ENCODE measurements at regions not wholly inside any gene's neighbourhood (a gene's known extent, or its start where the extent isn't known, plus 50 kb on each side); places are given as distances from the start of the nearest gene placed in this dataset.

- ChIA-PET CTCF (no interaction called here), POLR2A (ENCODE audit: low non-redundant PET) (no interaction called here)
- TF ChIP-seq EZH2 (IDR thresholded peaks at IDR 0.05; ENCODE audit: borderline replicate concordance, low read depth, low read length, poor library complexity, severe bottlenecking): no peak
- TF ChIP-seq CTCF (conservative IDR thresholded peaks at IDR 0.05; ENCODE audit: low read depth, low read length): no peak
These were observed 637.1 kb upstream of the CITED2 start for GRCh38 chr6:140011537-140011936.

GRCh38 chr6:140009286-140009685 is 634.8 kb upstream of the CITED2 start:
- Histone ChIP-seq H3K36me3 (ENCODE audit: insufficient read depth, low read length, poor library complexity, severe bottlenecking) (no peaks in the 10 kb centered on the region), H3K27ac (ENCODE audit: low read depth, low read length, poor library complexity, severe bottlenecking) (no peak overlapping the region), H3K4me3 (ENCODE audit: low read depth, low read length, poor library complexity, severe bottlenecking) (no peak overlapping the region), H3K27me3 (replicated peaks; ENCODE audit: insufficient read depth, low read depth, low read length, poor library complexity) (no peaks in the 10 kb centered on the region), H3K9me3 (ENCODE audit: low read depth, low read length, poor library complexity, severe bottlenecking) (no peaks in the 10 kb centered on the region), H3K4me1 (ENCODE audit: insufficient read depth, low read length, poor library complexity, severe bottlenecking) (no peaks in the 10 kb centered on the region)
- ChIA-PET CTCF (no interaction called here), POLR2A (ENCODE audit: low non-redundant PET) (no interaction called here)
- TF ChIP-seq EZH2 (IDR thresholded peaks at IDR 0.05; ENCODE audit: borderline replicate concordance, low read depth, low read length, poor library complexity, severe bottlenecking): no peak
- TF ChIP-seq CTCF (conservative IDR thresholded peaks at IDR 0.05; ENCODE audit: low read depth, low read length): no peak
- BruUV-seq (replicated peaks): no TSS peak
- intact Hi-C loops (cut with micrococcal nuclease; ENCODE audit: unreplicated experiment): no loop called here
- DNase-seq (ENCODE audit: low spot score): no peak

More at GRCh38 chr6:140011537-140011936, 637.1 kb upstream of the CITED2 start:
- DNase-seq (ENCODE audit: low spot score): no peak
- BruUV-seq (replicated peaks): no TSS peak
- no peak overlapping the region for H3K4me3 ChIP-seq (ENCODE audit: low read depth, low read length, poor library complexity, severe bottlenecking)
- H3K27ac ChIP-seq (ENCODE audit: low read depth, low read length, poor library complexity, severe bottlenecking): no peak overlapping the region
- H3K36me3 ChIP-seq (ENCODE audit: insufficient read depth, low read length, poor library complexity, severe bottlenecking): no peaks in the 10 kb centered on the region
- no peaks in the 10 kb centered on the region for H3K9me3 ChIP-seq (ENCODE audit: low read depth, low read length, poor library complexity, severe bottlenecking)
- intact Hi-C loops (cut with micrococcal nuclease; ENCODE audit: unreplicated experiment): no loop called here
- H3K4me1 ChIP-seq (ENCODE audit: insufficient read depth, low read length, poor library complexity, severe bottlenecking): no peaks in the 10 kb centered on the region
- no peaks in the 10 kb centered on the region for H3K27me3 ChIP-seq (replicated peaks; ENCODE audit: insufficient read depth, low read depth, low read length, poor library complexity)

- Histone ChIP-seq H3K9me3 (ENCODE audit: low read depth, low read length, poor library complexity, severe bottlenecking) (no peaks in the 10 kb centered on the region), H3K4me1 (ENCODE audit: insufficient read depth, low read length, poor library complexity, severe bottlenecking) (peaks cover 10% of the 10 kb centered on the region), H3K36me3 (ENCODE audit: insufficient read depth, low read length, poor library complexity, severe bottlenecking) (no peaks in the 10 kb centered on the region), H3K4me3 (ENCODE audit: low read depth, low read length, poor library complexity, severe bottlenecking) (no peak overlapping the region), H3K27ac (ENCODE audit: low read depth, low read length, poor library complexity, severe bottlenecking) (no peak overlapping the region), H3K27me3 (replicated peaks; ENCODE audit: insufficient read depth, low read depth, low read length, poor library complexity) (no peaks in the 10 kb centered on the region)
- ChIA-PET CTCF (no interaction called here), POLR2A (ENCODE audit: low non-redundant PET) (no interaction called here)
- DNase-seq (ENCODE audit: low spot score): no peak
- intact Hi-C loops (cut with micrococcal nuclease; ENCODE audit: unreplicated experiment): no loop called here
- BruUV-seq (replicated peaks): no TSS peak
- TF ChIP-seq EZH2 (IDR thresholded peaks at IDR 0.05; ENCODE audit: borderline replicate concordance, low read depth, low read length, poor library complexity, severe bottlenecking) (no peak), CTCF (conservative IDR thresholded peaks at IDR 0.05; ENCODE audit: low read depth, low read length) (no peak)
These were observed 633.1 kb upstream of the CITED2 start for GRCh38 chr6:140007525-140007924.

All from A673 (cell line).